GM18505 (cell line): ENCODE measurements at regions not wholly inside any gene's neighbourhood (a gene's known extent, or its start where the extent isn't known, plus 50 kb on each side); places are given as distances from the start of the nearest gene placed in this dataset.
"Not testable (repeated sequence)": the region's sequence is repeated elsewhere in the genome, so short reads cannot be mapped to it uniquely, and the experiment has no call there.

Experiments used
- ATAC-seq: cut with Tn5 transposase; IDR thresholded peaks from one replicate; pipeline ENCODE4 v1.9.1; 2021; ENCODE audit not compliant: unreplicated experiment
- POLR2A ChIP-seq: IDR thresholded peaks from 4 replicates; pipeline ENCODE4 v1.6.1; 2011; ENCODE audit warnings: borderline replicate concordance; ENCODE audit not compliant: insufficient read depth, insufficient read length; ENCODE audit errors: extremely low read depth

DNA sequence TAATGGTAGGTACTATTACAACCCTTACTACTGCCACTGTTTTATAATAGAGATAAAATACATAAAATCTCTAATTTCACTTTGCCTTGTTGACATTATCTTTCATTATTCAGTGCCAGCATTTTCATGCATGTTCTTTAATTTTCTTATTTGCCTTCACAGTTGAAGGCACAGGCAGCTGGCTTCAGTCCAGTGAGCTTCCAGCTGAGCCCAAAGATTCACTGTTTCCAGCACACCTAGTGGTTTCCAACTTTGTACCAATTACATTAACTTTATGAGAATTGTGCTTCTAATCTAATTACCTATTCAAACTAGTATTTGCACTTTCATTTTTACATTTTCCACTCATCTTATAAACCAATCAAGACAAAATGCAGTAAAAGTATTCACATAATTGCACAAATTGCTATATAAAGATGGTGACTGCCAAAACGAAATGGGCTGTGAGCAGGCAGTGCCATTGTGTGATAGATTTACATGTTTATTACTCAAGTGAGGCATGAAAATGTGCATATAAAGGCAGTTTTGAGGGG is 228.3 kb downstream of the MFSD1 start:
- no peak for ATAC-seq
- TF ChIP-seq POLR2A, result no peak

DNA sequence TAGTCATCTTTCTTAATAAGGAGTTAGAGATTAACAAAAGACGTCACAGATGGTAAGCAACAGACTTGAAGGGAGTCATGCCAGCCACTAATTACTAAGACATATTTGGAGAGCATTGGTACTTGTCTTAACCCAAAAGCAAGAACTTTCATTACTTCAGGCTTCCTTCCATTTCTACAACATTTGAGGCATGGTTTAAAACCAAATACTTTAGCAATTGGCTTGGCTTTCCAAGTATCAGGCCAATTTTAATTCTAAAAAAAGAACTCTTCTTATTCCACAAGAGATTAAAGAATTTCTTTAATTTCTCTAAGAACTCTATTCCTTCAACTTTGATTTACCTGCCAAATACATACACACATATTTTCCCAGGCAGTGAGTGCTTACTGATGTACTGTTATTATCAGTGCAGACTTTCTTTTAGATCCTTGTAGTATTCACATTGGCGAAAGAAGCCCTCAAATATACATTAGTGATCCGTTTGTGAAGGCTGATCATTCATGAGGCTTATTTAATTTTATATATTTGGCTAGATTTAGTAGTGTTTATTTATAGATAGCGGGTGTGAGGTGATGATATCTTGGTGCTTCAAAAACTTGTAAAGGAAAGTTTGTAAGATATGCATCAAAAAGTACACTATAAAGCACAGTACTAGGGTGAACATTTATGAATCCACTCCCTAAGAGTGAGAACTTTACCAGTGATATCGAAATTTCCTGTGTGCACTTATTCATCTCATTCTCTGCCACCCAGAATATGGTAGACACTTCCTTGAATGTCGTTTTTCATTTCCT is 229.2 kb downstream of the MFSD1 start:
- TF ChIP-seq POLR2A, result no peak

DNA sequence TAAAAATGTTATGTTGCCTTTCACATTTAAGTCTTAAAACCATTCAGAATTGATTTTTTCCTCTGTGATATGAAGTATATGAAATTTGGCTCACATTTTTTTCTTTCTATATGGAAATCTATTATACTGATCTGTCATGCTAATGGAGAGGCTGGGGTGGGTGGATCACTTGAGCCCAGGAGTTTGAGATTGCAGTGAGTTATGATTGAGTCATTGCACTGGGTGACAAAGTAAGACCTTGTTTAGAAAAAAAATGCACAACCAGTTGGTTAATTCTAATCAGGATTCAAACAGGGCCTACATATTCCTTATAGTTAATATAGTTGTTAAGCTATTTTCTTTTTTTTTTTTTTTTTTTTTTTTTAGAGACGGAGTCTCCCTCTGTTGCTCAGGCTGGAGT is 230.5 kb downstream of the MFSD1 start:
- no peak for ATAC-seq

More for the DNA sequence above, 229.2 kb downstream of the MFSD1 start:
- ATAC-seq, result no peak

DNA sequence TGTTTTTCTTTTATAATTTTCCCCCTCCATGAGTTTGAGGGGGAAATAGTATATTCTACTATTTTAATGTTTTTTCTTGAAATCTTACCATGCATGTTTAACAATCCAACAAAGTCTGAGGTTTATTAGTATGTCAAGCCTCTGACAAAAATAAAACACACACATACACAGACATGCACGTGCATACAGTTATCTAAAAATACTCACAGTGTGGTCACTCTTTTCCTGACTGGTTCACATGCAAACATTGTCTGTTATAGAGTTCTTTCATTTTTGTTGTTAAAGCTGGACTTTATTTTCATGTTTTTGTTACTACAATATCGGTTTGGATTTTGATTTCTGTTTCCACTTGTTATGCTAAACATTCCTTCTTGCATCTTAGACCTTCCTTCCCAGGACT is 236.6 kb downstream of the MFSD1 start:
- ATAC-seq, result no peak
- TF ChIP-seq POLR2A, result no peak

More for the DNA sequence above, 230.5 kb downstream of the MFSD1 start:
- TF ChIP-seq POLR2A, result no peak

- no peak for TF ChIP-seq POLR2A
- no peak for ATAC-seq
Observed at GRCh38 chr3:159039286-159039685, 237.4 kb downstream of the MFSD1 start.

DNA sequence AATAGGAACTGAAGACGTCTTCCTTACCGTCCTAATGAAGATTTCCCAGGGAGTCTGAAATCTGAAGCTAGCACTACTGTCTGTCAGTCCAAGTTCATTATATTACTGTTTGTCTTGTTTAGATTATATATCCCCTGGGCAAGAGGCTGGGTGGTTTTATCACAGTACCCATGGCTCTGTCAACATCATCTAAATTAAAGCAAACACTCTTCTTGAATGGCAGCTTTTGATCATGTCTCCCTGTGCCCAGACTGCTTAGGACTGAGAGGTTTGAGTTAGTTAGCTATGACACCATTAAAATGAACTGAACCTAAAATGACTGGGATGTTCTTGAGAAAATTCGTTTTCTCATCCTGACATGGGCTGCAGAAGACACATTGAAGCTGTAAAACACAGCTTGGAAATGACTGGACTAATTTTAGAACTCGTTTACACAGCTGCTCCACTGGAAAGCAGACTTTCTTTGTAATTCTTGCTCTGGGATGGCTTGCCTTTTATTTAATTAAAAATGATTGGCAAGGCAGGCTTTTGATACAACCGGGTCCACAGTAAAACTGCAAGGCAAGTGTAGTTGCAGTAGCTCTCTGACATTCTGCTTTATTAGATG is 243.5 kb downstream of the MFSD1 start:
- no peak for ATAC-seq
- TF ChIP-seq POLR2A, result no peak

DNA sequence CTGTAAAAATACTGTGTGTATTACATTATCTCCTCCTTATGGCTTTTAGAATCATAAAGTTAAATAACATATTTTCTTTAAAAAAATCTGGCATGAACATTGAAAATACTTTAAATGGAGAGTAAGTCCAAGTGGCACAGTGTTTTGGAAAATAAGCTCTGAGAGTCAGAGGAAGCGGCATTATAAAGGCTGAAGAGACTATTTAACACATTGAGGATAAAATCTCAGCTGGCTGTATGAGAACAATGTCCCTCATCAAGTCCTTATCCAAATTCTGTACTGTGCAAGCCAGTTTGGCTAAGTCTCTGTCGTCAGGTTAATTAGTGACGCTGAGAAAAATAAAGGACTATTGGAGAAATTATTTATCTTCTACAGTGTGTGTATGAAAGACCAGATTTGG is 245.5 kb downstream of the MFSD1 start:
- ATAC-seq, result no peak
- no peak for TF ChIP-seq POLR2A

DNA sequence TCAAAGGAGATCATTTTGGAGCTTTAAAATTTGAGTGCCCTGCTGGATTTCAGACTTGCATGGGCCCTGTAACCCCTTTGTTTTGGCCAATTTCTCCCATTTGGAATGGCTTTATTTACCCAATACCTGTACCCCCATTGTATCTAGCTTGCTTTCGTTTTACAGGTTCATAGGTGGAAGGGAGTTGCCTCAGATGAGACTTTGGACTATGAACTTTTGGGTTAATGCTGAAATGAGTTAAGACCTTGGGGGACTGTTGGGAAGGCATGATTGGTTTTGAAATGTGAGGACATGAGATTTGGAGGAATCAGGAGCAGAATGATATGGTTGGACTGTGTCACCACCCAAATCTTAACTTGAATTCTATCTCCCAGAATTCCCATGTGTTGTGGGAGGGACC is 250.6 kb downstream of the MFSD1 start:
- ATAC-seq, result not testable (repeated sequence)

DNA sequence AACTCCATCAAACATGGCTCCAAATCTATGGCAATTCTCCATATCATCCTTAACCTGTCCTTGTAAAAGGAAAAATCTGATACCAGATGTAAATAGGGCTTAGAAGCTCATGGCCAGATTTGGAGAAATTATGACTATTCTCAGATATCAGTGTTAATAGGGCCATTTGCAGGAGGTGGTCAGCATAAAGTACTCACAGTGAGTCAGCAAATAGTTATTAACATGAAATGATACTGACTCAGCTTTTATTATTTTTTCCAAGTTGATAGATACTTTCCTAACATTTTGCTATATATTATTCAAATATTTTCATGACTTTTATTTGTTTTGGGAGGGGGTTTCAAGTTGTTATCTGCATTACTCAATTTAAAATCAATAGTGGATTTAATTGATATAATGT is 255.8 kb downstream of the MFSD1 start:
- ATAC-seq, result no peak
- TF ChIP-seq POLR2A, result no peak

DNA sequence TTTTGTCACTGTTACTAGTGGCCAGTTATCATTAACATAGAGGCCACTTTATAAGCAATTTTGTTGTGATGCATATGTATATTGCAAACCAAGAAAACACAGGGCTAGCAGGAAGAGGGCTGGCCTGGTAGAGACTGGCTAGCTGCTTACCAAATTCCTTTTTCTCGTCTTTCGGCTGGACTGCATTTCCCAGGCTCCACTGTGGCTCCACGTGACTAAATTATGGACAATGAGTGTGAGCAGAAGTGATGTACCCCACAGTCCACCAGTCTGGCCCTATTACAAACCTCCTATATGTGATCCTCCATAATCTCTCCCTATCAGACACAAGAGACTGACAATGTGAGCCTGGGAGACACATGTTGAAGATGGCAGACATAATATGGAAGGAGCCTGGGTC is 257.0 kb downstream of the MFSD1 start:
- no peak for TF ChIP-seq POLR2A
- no peak for ATAC-seq

GRCh38 chr3:159059395-159059794 is 257.5 kb downstream of the MFSD1 start:
- TF ChIP-seq POLR2A, result no peak
- ATAC-seq, result no peak

GRCh38 chr3:159062734-159063410 is 261.0 kb downstream of the MFSD1 start:
- no peak for TF ChIP-seq POLR2A
- ATAC-seq, result no peak

GRCh38 chr3:159069091-159069490 is 267.2 kb downstream of the MFSD1 start, which contains the start of gene IQCJ:
TSS of gene IQCJ (plus strand) at chr3:159069319.
- no peak for TF ChIP-seq POLR2A
- ATAC-seq, result no peak
